ENCODE measurements at regions not wholly inside any gene's neighbourhood (a gene's known extent, or its start where the extent isn't known, plus 50 kb on each side); places are given as distances from the start of the nearest gene placed in this dataset.

- ATAC-seq (no peak), DNase-seq (no peak)
- no peak overlapping the region for H3K27ac ChIP-seq
- H3K9me3 ChIP-seq, result peaks cover 18% of the 10 kb centered on the region
- no peak overlapping the region for H3K4me3 ChIP-seq
- no peaks in the 10 kb centered on the region for H3K4me1 ChIP-seq
- WGBS, 3 donors, result 88 to 98% (median 93%) methylated on average over 2 of the region's 2 CpGs
- TF ChIP-seq, protein P1, sequence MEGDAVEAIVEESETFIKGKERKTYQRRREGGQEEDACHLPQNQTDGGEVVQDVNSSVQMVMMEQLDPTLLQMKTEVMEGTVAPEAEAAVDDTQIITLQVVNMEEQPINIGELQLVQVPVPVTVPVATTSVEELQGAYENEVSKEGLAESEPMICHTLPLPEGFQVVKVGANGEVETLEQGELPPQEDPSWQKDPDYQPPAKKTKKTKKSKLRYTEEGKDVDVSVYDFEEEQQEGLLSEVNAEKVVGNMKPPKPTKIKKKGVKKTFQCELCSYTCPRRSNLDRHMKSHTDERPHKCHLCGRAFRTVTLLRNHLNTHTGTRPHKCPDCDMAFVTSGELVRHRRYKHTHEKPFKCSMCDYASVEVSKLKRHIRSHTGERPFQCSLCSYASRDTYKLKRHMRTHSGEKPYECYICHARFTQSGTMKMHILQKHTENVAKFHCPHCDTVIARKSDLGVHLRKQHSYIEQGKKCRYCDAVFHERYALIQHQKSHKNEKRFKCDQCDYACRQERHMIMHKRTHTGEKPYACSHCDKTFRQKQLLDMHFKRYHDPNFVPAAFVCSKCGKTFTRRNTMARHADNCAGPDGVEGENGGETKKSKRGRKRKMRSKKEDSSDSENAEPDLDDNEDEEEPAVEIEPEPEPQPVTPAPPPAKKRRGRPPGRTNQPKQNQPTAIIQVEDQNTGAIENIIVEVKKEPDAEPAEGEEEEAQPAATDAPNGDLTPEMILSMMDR (IDR thresholded peaks at IDR 0.05), result no peak
- no peaks in the 10 kb centered on the region for H3K36me3 ChIP-seq (ENCODE audit: insufficient read depth in 1 of 2, low read depth in 1 of 2)
- H3K27me3 ChIP-seq (ENCODE audit: insufficient read depth in 3 of 3, low read length in 2 of 3), result peaks cover 0 to 9% (median 0%) of the 10 kb centered on the region in 3 donors
- intact Hi-C loops (cut with DNase I), result no loop called here
These were observed 307.7 kb downstream of the SHANK2 start for GRCh38 chr11:70944636-70945035.

DNA sequence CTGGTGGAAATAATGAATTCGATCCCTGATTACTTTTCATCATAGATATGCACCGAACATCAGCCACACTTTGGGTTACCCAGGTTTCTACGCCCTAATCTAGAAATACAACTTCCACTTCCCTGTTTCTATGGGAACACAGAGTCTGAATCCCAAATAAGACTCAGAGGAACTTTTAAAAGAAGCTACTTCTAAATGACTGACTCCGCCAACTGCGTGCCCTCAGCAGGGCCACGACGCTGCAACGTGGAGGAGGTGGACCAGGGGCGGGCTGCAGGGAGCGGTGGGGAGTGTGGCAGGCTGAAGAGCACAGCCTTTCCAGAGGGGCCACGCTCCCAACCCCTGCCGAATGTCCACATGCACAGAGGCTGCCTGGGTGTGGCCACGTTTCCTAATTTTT, 304.0 kb downstream of the SHANK2 start:
- no peak overlapping the region for H3K27ac ChIP-seq
- peaks cover 0 to 8% (median 0%) of the 10 kb centered on the region in 3 donors for H3K27me3 ChIP-seq (ENCODE audit: insufficient read depth in 3 of 3, low read length in 2 of 3)
- H3K4me3 ChIP-seq, result no peak overlapping the region
- DNase-seq (peak in 1 of 2 donors; percentile 5), ATAC-seq (no peak)
- TF ChIP-seq, protein P1 (IDR thresholded peaks at IDR 0.05), result no peak
- H3K36me3 ChIP-seq (ENCODE audit: insufficient read depth in 1 of 2, low read depth in 1 of 2), result no peaks in the 10 kb centered on the region
- WGBS, 3 donors, result 80 to 82% (median 80%) methylated on average over 13 of the region's 13 CpGs
- no peaks in the 10 kb centered on the region for H3K4me1 ChIP-seq
- intact Hi-C loops (cut with DNase I), result no loop called here
- no peaks in the 10 kb centered on the region for H3K9me3 ChIP-seq

DNA sequence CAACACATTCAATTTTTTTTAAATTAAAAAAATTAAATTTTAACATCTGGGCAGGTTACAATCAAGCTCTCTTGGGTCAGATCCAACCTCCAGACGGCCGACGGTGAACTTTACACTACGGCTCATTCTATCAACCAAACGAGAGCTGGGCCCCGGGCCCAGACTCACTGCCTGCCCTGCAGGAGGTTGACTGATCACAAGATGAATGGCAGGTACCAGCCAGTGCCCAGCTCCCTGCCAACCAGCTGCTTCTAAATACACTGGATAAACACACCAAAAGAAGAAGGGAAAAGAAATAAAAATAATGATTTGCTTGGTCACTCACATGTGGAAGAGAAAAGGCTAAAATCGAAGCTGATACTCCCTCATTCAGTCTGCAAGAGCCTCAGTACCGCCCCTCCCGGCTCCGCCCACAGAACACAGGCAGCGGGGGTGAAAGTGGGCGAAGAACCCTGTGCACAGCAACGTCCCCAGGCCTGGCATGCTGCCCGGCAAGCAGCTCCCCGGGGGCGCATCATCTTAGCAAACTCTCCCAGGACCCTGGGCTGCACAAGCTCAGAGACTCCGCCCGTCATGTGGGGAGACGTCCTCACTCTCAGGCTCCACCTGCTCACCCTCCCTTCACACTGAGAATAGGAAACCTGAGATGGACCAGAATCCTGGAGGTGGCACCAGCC, 303.4 kb downstream of the SHANK2 start:
- ATAC-seq (no peak), DNase-seq (peak in 1 of 2 donors; percentile 14)
- intact Hi-C loops (cut with DNase I), result no loop called here
- TF ChIP-seq, protein P1 (IDR thresholded peaks at IDR 0.05), result no peak
- no peaks in the 10 kb centered on the region for H3K36me3 ChIP-seq (ENCODE audit: insufficient read depth in 1 of 2, low read depth in 1 of 2)
- H3K4me1 ChIP-seq, result no peaks in the 10 kb centered on the region
- no peaks in the 10 kb centered on the region for H3K9me3 ChIP-seq
- no peak overlapping the region for H3K27ac ChIP-seq
- whole genome bisulfite sequencing, 3 donors, result 49 to 55% (median 51%) methylated on average over 19 of the region's 19 CpGs
- H3K4me3 ChIP-seq, result no peak overlapping the region
- peaks cover 0 to 7% (median 0%) of the 10 kb centered on the region in 3 donors for H3K27me3 ChIP-seq (ENCODE audit: insufficient read depth in 3 of 3, low read length in 2 of 3)

DNA sequence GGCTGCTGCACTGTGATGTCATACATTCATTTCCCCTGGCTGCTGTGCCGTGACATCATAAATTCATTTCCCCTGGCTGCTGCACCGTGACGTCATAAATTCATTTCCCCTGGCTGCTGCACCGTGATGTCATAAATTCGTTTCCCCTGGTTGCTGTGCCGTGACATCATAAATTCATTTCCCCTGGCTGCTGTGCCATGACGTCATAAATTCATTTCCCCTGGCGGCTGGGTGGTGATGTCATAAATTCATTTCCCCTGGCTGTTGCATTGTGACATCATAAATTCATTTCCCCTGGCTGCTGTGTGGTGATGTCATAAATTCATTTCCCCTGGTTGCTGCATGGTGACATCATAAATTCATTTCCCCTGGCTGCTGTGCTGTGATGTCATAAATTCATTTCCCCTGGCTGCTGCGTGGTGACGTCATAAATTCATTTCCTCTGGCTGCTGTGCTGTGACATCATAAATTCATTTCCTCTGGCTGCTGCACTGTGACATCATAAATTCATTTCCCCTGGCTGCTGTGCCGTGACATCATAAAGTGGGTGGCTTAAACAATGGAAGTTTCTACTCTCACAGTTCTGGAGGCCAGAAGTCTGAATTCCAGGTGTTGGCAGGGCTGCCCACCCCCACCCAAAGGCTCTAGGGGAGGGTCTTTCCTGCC, 301.1 kb downstream of the SHANK2 start:
- no peak overlapping the region for H3K4me3 ChIP-seq
- intact Hi-C loops (cut with DNase I), result no loop called here
- TF ChIP-seq, protein P1 (IDR thresholded peaks at IDR 0.05), result no peak
- no peak overlapping the region for H3K27ac ChIP-seq
- H3K4me1 ChIP-seq, result no peaks in the 10 kb centered on the region
- peaks cover 0 to 10% (median 0%) of the 10 kb centered on the region in 3 donors for H3K27me3 ChIP-seq (ENCODE audit: insufficient read depth in 3 of 3, low read length in 2 of 3)
- WGBS, 3 donors, result 78 to 83% (median 83%) methylated on average over 11 of the region's 11 CpGs
- ATAC-seq (no peak), DNase-seq (no peak)
- no peaks in the 10 kb centered on the region for H3K9me3 ChIP-seq
- no peaks in the 10 kb centered on the region for H3K36me3 ChIP-seq (ENCODE audit: insufficient read depth in 1 of 2, low read depth in 1 of 2)
